ENCODE measurements at regions not wholly inside any gene's neighbourhood (a gene's known extent, or its start where the extent isn't known, plus 50 kb on each side); places are given as distances from the start of the nearest gene placed in this dataset.

GRCh38 chr6:126167726-126168125 is 172.2 kb upstream of the CENPW start:
- H3K4me3 Mint-ChIP-seq (ENCODE audit: low read depth), result no peak overlapping the region
- no peaks in the 10 kb centered on the region for H3K36me3 Mint-ChIP-seq (ENCODE audit: low read depth)
- no peak for DNase-seq (ENCODE audit: low spot score)
- H3K9me3 Mint-ChIP-seq, result peaks cover 12% of the 10 kb centered on the region
- H3K27ac Mint-ChIP-seq, result no peak overlapping the region
- H3K4me1 Mint-ChIP-seq (ENCODE audit: low read depth), result peaks cover 5% of the 10 kb centered on the region
- intact Hi-C loops (cut with micrococcal nuclease), result no loop called here
- peaks cover 1% of the 10 kb centered on the region for H3K27me3 Mint-ChIP-seq (ENCODE audit: low read depth)

DNA sequence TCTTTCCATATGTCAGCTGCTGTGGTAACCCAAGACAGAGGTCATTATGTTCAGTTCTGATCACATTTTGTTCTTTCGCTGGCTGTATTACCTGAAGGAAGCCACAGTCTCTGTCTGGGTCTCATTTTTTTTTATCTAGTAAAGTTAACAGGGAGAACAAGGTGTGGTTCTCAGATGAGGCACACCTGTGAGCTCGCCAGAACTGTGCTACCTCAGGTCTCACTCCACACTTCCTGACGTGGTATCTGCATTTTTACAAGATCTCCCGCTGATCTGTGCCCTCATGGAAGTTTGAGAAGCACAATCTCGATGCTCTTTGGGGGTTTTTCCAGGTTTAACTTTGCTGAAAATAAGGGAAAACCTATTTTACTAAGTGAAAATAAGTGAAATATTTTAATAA is 169.5 kb upstream of the CENPW start:
- Mint-ChIP-seq H3K27ac (no peak overlapping the region), H3K4me3 (ENCODE audit: low read depth) (no peak overlapping the region), H3K9me3 (no peaks in the 10 kb centered on the region), H3K36me3 (ENCODE audit: low read depth) (no peaks in the 10 kb centered on the region), H3K4me1 (ENCODE audit: low read depth) (peaks cover 5% of the 10 kb centered on the region), H3K27me3 (ENCODE audit: low read depth) (peaks cover 3% of the 10 kb centered on the region)
- DNase-seq (ENCODE audit: low spot score), result no peak
- intact Hi-C loops (cut with micrococcal nuclease), result no loop called here

DNA sequence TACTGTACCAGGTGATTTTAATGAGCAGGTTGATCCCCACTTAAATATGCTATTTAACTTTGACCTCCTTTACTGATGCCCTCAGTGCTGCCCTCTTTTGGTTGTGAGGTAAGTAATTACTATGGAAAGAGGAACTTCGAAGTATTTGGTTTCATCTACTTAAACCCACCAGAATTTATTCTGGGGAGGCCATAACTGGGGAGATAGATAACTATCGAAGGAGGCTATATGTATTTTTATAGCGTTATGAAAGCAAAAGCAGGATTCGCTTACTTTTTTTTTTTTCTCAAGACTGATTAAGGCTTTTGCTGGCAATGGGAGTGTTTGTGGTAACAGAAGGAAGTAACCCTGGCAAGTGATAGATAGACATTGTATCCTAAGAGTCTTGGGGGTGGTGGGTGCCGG is 168.9 kb upstream of the CENPW start:
- Mint-ChIP-seq H3K27me3 (ENCODE audit: low read depth) (peaks cover 5% of the 10 kb centered on the region), H3K4me3 (ENCODE audit: low read depth) (peak overlapping the region; percentile 10), H3K27ac (no peak overlapping the region), H3K36me3 (ENCODE audit: low read depth) (no peaks in the 10 kb centered on the region), H3K9me3 (no peaks in the 10 kb centered on the region), H3K4me1 (ENCODE audit: low read depth) (peaks cover 5% of the 10 kb centered on the region)
- intact Hi-C loops (cut with micrococcal nuclease), result loop anchor here (1.0 kb wide), 1 partner anchor 175 kb away; no protein-coding TSS in a partner anchor
- DNase-seq (ENCODE audit: low spot score), result no peak

DNA sequence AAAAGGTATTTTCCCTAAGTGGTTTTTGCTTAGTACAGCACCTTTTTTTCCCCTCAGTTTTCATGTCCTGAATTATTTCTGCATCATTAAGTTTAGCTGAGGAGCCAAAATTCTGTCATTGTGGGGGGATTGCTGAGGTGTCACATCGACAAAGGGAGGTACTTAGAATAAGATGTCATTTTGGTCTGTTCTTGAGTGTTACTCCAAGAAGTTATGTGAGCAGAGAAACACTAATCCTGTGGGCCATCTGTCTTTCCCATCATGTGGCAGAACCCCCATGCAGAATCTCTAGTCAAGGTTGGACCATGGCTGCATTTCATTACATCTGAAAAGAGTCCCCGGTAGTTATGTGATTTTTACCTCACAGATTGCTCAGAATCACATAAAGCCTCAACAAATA is 167.8 kb upstream of the CENPW start:
- Mint-ChIP-seq H3K36me3 (ENCODE audit: low read depth) (no peaks in the 10 kb centered on the region), H3K27me3 (ENCODE audit: low read depth) (peaks cover 5% of the 10 kb centered on the region), H3K9me3 (no peaks in the 10 kb centered on the region), H3K27ac (no peak overlapping the region), H3K4me1 (ENCODE audit: low read depth) (peaks cover 5% of the 10 kb centered on the region), H3K4me3 (ENCODE audit: low read depth) (no peak overlapping the region)
- no peak for DNase-seq (ENCODE audit: low spot score)
- intact Hi-C loops (cut with micrococcal nuclease), result no loop called here

GRCh38 chr6:126173265-126173664 is 166.7 kb upstream of the CENPW start:
- peaks cover 5% of the 10 kb centered on the region for H3K4me1 Mint-ChIP-seq (ENCODE audit: low read depth)
- no peak for DNase-seq (ENCODE audit: low spot score)
- peaks cover 9% of the 10 kb centered on the region for H3K27me3 Mint-ChIP-seq (ENCODE audit: low read depth)
- no peaks in the 10 kb centered on the region for H3K9me3 Mint-ChIP-seq
- H3K4me3 Mint-ChIP-seq (ENCODE audit: low read depth), result no peak overlapping the region
- intact Hi-C loops (cut with micrococcal nuclease), result no loop called here
- no peaks in the 10 kb centered on the region for H3K36me3 Mint-ChIP-seq (ENCODE audit: low read depth)
- no peak overlapping the region for H3K27ac Mint-ChIP-seq

DNA sequence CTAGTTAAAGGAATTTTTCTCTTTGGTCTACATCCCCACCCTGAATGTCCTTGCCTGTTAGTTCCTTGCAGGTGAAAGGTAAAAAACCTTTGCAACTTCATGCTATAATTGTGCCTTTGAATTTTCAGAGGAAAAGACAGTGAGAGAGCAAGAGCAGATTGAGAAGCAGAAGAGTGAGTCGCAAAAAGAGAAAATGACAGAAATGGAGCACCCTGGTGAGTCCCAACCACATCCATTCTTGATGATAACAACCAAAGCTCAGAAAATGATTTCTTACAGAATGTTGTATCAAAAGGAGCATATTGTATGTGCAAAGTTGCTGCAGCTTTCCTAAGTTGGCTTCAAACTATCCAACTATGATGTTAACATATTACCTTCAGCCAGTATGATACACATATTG is 165.2 kb upstream of the CENPW start:
- Mint-ChIP-seq H3K4me3 (ENCODE audit: low read depth) (no peak overlapping the region), H3K36me3 (ENCODE audit: low read depth) (no peaks in the 10 kb centered on the region), H3K27ac (no peak overlapping the region), H3K4me1 (ENCODE audit: low read depth) (peaks cover 5% of the 10 kb centered on the region), H3K27me3 (ENCODE audit: low read depth) (peaks cover 9% of the 10 kb centered on the region), H3K9me3 (no peaks in the 10 kb centered on the region)
- intact Hi-C loops (cut with micrococcal nuclease), result no loop called here
- no peak for DNase-seq (ENCODE audit: low spot score)

DNA sequence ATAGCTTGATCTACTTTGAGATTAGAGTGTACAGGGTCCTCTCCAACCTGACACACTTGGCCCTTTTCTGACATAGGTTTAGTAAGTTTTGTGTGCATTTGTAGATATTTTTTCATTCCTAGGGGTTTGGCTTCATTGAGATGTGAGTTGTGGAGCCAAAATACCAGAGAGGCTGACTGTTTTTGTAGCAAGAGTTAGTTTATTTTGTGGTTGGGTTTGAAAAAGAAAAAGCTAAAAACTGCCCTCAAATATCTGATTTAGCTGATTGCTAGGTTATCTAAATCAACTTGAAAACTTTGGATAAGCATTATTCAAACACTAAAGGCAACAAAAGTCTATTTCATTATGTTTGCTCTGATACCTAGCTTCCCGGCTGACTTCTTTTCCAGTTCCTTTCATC is 164.7 kb upstream of the CENPW start:
- no peak overlapping the region for H3K4me3 Mint-ChIP-seq (ENCODE audit: low read depth)
- H3K9me3 Mint-ChIP-seq, result no peaks in the 10 kb centered on the region
- DNase-seq (ENCODE audit: low spot score), result no peak
- H3K4me1 Mint-ChIP-seq (ENCODE audit: low read depth), result peaks cover 5% of the 10 kb centered on the region
- intact Hi-C loops (cut with micrococcal nuclease), result no loop called here
- peaks cover 9% of the 10 kb centered on the region for H3K27me3 Mint-ChIP-seq (ENCODE audit: low read depth)
- H3K27ac Mint-ChIP-seq, result no peak overlapping the region
- H3K36me3 Mint-ChIP-seq (ENCODE audit: low read depth), result no peaks in the 10 kb centered on the region

DNA sequence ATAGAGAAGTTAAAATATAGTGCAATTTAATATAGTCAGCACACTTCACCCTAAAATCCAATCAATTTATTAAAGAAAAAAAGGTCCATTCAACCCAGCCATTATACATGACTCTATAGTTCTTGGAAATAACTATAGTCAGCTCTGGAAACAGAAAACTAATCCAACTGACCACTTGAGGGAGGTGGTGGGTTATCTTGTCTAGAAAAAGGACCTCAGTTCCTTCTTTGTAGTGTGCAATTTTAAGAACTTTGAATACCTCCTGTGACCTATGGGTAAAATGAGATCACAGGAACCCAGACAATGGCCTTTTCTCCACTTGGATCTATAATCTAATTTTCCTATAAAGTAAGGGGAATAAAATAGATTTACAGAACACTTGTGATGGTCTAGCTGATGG is 163.6 kb upstream of the CENPW start:
- peaks cover 1% of the 10 kb centered on the region for H3K4me1 Mint-ChIP-seq (ENCODE audit: low read depth)
- no peak overlapping the region for H3K27ac Mint-ChIP-seq
- peaks cover 9% of the 10 kb centered on the region for H3K27me3 Mint-ChIP-seq (ENCODE audit: low read depth)
- no peaks in the 10 kb centered on the region for H3K9me3 Mint-ChIP-seq
- intact Hi-C loops (cut with micrococcal nuclease), result no loop called here
- H3K36me3 Mint-ChIP-seq (ENCODE audit: low read depth), result no peaks in the 10 kb centered on the region
- no peak for DNase-seq (ENCODE audit: low spot score)
- no peak overlapping the region for H3K4me3 Mint-ChIP-seq (ENCODE audit: low read depth)

- H3K27ac Mint-ChIP-seq, result no peak overlapping the region
- intact Hi-C loops (cut with micrococcal nuclease), result no loop called here
- DNase-seq (ENCODE audit: low spot score), result no peak
- peaks cover under 1% of the 10 kb centered on the region for H3K9me3 Mint-ChIP-seq
- H3K4me3 Mint-ChIP-seq (ENCODE audit: low read depth), result no peak overlapping the region
- no peaks in the 10 kb centered on the region for H3K36me3 Mint-ChIP-seq (ENCODE audit: low read depth)
- H3K4me1 Mint-ChIP-seq (ENCODE audit: low read depth), result no peaks in the 10 kb centered on the region
- peaks cover 6% of the 10 kb centered on the region for H3K27me3 Mint-ChIP-seq (ENCODE audit: low read depth)
Measured at GRCh38 chr6:126180585-126180984, 159.3 kb upstream of the CENPW start.

DNA sequence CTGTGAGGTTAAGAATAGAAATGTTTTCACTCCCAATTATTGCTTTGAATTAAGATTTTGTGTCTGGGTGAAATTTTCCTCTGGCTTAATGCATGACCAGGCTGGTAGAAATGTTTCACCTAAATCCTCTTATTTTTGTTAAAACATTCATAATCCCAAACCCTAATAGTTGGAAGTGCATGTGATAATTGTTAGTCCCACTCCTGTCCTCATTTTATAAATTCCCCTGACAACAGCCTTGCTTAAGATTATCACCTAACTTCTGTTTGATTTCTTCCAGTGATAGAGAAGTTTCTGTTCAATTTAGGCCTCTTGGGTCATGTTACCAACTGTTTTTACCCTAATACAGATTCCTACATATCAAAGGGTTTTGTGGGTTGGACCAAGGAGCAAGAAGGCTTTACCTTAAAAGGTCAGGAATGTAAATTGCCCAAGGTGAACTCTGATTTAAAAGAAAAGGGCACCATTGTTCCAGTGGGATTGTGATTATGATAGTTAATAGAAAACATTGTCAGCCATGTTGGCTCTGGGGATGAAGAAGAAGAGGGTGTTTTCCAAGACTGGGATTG is 158.7 kb upstream of the CENPW start:
- H3K27me3 Mint-ChIP-seq (ENCODE audit: low read depth), result peaks cover 4% of the 10 kb centered on the region
- intact Hi-C loops (cut with micrococcal nuclease), result no loop called here
- H3K4me3 Mint-ChIP-seq (ENCODE audit: low read depth), result no peak overlapping the region
- H3K4me1 Mint-ChIP-seq (ENCODE audit: low read depth), result no peaks in the 10 kb centered on the region
- no peak overlapping the region for H3K27ac Mint-ChIP-seq
- no peaks in the 10 kb centered on the region for H3K36me3 Mint-ChIP-seq (ENCODE audit: low read depth)
- peaks cover 4% of the 10 kb centered on the region for H3K9me3 Mint-ChIP-seq
- DNase-seq (ENCODE audit: low spot score), result no peak

DNA sequence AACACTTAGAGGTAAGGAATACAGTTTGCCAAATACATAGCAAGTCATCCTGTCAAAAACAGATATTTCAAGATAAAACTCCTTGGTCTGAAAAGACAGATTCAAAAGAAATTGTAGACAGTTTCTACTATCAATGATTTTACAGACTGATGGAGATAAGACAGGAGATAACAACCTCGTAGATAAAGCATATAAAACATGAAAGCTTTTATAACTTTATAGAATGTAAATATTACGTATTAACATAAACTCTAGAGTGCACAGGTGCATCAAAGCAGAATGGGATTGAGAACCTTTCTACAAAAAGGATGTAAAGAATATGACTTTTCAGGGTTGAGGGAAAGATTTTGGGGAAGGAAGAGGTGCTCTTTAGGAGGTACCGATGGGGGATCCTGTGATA is 158.0 kb upstream of the CENPW start:
- Mint-ChIP-seq H3K27ac (no peak overlapping the region), H3K27me3 (ENCODE audit: low read depth) (peaks cover 4% of the 10 kb centered on the region), H3K9me3 (peaks cover 4% of the 10 kb centered on the region), H3K4me1 (ENCODE audit: low read depth) (no peaks in the 10 kb centered on the region), H3K36me3 (ENCODE audit: low read depth) (no peaks in the 10 kb centered on the region), H3K4me3 (ENCODE audit: low read depth) (no peak overlapping the region)
- no peak for DNase-seq (ENCODE audit: low spot score)
- intact Hi-C loops (cut with micrococcal nuclease), result no loop called here

DNA sequence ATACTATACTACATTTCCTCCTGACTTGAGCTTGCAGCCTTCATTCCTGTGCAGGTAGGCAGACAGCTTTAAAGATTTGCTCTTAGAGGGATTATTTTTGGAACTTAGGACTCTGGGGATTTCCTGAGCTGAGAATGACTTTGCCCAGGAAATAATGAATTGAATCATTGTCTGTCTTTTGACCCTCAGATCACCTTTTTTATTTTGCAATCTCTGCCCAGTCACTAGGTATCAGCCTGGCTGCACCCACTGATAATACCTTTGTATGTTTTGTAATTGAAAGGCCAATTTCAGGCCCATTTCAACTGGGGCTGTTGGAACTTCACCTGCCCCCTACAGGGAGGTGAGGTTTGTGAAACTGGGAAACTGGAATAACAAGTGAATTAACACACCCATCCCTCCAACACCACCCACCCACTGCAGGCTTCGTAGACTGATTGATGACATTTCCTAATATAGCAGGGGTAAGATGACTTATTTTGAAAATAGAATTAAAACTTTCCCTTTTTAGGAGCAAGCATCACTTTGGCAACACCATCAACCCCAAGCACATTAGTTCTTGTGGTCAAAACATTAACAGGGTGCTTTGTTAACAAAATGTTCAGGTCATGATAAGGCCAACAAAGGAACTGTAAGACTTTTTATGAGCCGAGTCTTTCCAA is 157.1 kb upstream of the CENPW start:
- H3K4me1 Mint-ChIP-seq (ENCODE audit: low read depth), result no peaks in the 10 kb centered on the region
- intact Hi-C loops (cut with micrococcal nuclease), result no loop called here
- no peak for DNase-seq (ENCODE audit: low spot score)
- H3K27me3 Mint-ChIP-seq (ENCODE audit: low read depth), result peaks cover under 1% of the 10 kb centered on the region
- peaks cover 4% of the 10 kb centered on the region for H3K9me3 Mint-ChIP-seq
- H3K27ac Mint-ChIP-seq, result no peak overlapping the region
- no peaks in the 10 kb centered on the region for H3K36me3 Mint-ChIP-seq (ENCODE audit: low read depth)
- H3K4me3 Mint-ChIP-seq (ENCODE audit: low read depth), result no peak overlapping the region

DNA sequence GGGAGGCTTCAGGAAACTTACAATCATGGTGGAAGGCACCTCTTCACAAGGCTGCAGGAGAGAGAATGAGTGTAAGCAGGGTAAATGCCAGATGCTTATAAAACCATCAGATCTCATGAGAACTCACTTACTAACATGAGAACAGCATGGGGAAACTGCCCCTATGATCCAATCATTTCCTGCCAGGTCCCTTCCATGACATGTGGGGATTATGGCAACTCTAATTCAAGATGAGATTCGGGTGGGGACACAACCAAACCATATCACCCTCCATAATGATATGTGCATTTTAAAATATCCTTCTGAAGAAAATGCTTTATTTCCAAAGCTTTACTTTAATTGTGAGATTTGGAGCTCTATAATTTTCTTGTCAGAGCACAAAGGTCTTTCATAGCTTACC is 154.1 kb upstream of the CENPW start:
- Mint-ChIP-seq H3K36me3 (ENCODE audit: low read depth) (no peaks in the 10 kb centered on the region), H3K27ac (no peak overlapping the region), H3K4me3 (ENCODE audit: low read depth) (no peak overlapping the region), H3K9me3 (peaks cover 4% of the 10 kb centered on the region), H3K4me1 (ENCODE audit: low read depth) (no peaks in the 10 kb centered on the region), H3K27me3 (ENCODE audit: low read depth) (no peaks in the 10 kb centered on the region)
- no peak for DNase-seq (ENCODE audit: low spot score)
- intact Hi-C loops (cut with micrococcal nuclease), result no loop called here

All from activated T-helper 2 cell treated with anti-CD3 and anti-CD28 coated beads, Interferon-gamma antibody, Interleukin-2, Interleukin-4, amounts not matched to agents 10 μg/mL and 5 μg/mL and 100 μg/mL, durations not matched to agents 14 hours and 24 hours and 36 hours (primary cell).